MM.1S (cell line): ENCODE measurements at regions not wholly inside any gene's neighbourhood (a gene's known extent, or its start where the extent isn't known, plus 50 kb on each side); places are given as distances from the start of the nearest gene placed in this dataset.

Source experiments
- DNase-seq: peaks from one replicate; pipeline ENCODE4 v3.0.0-alpha.2; 2015
- H2AFZ ChIP-seq: fragments of 300-600 bp; sonication (generic); 2 replicates; pipeline ENCODE4 v1.6.0; 2016; ENCODE audit warnings: antibody characterized with exemption, low read length
- H3F3A ChIP-seq: fragments of 300-600 bp; sonication (generic); 2 replicates; pipeline ENCODE4 v1.6.1; 2016; ENCODE audit warnings: mild to moderate bottlenecking, antibody characterized with exemption, low read length, moderate library complexity, mixed read lengths; ENCODE audit not compliant: insufficient read depth
- H3K27ac ChIP-seq: fragments of 300-600 bp; sonication (generic); 2 replicates; pipeline ENCODE4 v1.5.1; 2016; ENCODE audit warnings: mild to moderate bottlenecking, low read length
- H3K27me3 ChIP-seq: fragments of 300-600 bp; sonication (generic); replicated peaks from 2 replicates; pipeline ENCODE4 v1.6.0; 2016; ENCODE audit warnings: low read length; ENCODE audit not compliant: insufficient read depth
- H3K36me3 ChIP-seq: fragments of 300-600 bp; sonication (generic); replicated peaks from 2 replicates; pipeline ENCODE4 v1.6.1; 2016; ENCODE audit warnings: mild to moderate bottlenecking, low read length, mixed read lengths; ENCODE audit not compliant: insufficient read depth
- H3K4me1 ChIP-seq: fragments of 300-600 bp; sonication (generic); 2 replicates; pipeline ENCODE4 v1.6.1; 2016; ENCODE audit warnings: low read length, mixed read lengths
- H3K4me2 ChIP-seq: fragments of 300-600 bp; sonication (generic); 2 replicates; pipeline ENCODE4 v1.6.0; 2016; ENCODE audit warnings: low read depth, low read length
- H3K4me3 ChIP-seq: fragments of 300-600 bp; sonication (generic); 2 replicates; pipeline ENCODE4 v1.5.1; 2016; ENCODE audit warnings: low read length, mixed read lengths
- H3K79me2 ChIP-seq: fragments of 300-600 bp; sonication (generic); 2 replicates; pipeline ENCODE4 v1.6.1; 2016; ENCODE audit warnings: mixed run types, low read length, mixed read lengths
- H3K9ac ChIP-seq: fragments of 300-600 bp; sonication (generic); 2 replicates; pipeline ENCODE4 v1.6.1; 2016; ENCODE audit warnings: low read length, mixed read lengths
- H3K9me2 ChIP-seq: fragments of 300-600 bp; sonication (generic); replicated peaks from 2 replicates; pipeline ENCODE4 v1.6.1; 2016; ENCODE audit warnings: mild to moderate bottlenecking, low read length, mixed read lengths; ENCODE audit not compliant: insufficient read depth
- H3K9me3 ChIP-seq: fragments of 300-600 bp; sonication (generic); replicated peaks from 2 replicates; pipeline ENCODE4 v1.6.1; 2016; ENCODE audit warnings: mild to moderate bottlenecking, low read length, mixed read lengths; ENCODE audit not compliant: insufficient read depth
- H4K20me1 ChIP-seq: fragments of 300-600 bp; sonication (generic); 2 replicates; pipeline ENCODE4 v1.6.1; 2016; ENCODE audit warnings: mild to moderate bottlenecking, low read length, moderate library complexity, mixed read lengths; ENCODE audit not compliant: insufficient read depth
- CTCF ChIP-seq: fragments of 300-600 bp; sonication (generic); IDR thresholded peaks from 2 replicates; pipeline ENCODE4 v1.5.1; 2016; ENCODE audit warnings: antibody characterized with exemption, low read length, mixed read lengths
- EZH2 ChIP-seq: fragments of 300-600 bp; sonication (generic); optimal IDR thresholded peaks from 2 replicates; pipeline ENCODE3; 2017; ENCODE audit warnings: low read depth, mild to moderate bottlenecking, antibody characterized with exemption, low read length, mixed read lengths
- EZH2phosphoT487 ChIP-seq: fragments of 300-600 bp; sonication (generic); IDR thresholded peaks from 2 replicates; pipeline ENCODE4 v1.6.1; 2018; ENCODE audit warnings: antibody characterized with exemption, low read length

- no peak overlapping the region for H3K4me2 ChIP-seq
- no peaks in the 10 kb centered on the region for H4K20me1 ChIP-seq
- peak; percentile 12 for DNase-seq
- H3K4me3 ChIP-seq: no peak overlapping the region
- no peak overlapping the region; the same call in 1 of the 2 replicates for H2AFZ ChIP-seq
- no peaks in the 10 kb centered on the region for H3K9me2 ChIP-seq
- TF ChIP-seq EZH2phosphoT487 (no peak), EZH2 (no peak), CTCF (no peak)
- H3K27me3 ChIP-seq: no peaks in the 10 kb centered on the region
- no peak overlapping the region for H3K27ac ChIP-seq
- H3K79me2 ChIP-seq: no peaks in the 10 kb centered on the region
- H3K36me3 ChIP-seq: no peaks in the 10 kb centered on the region
- H3K4me1 ChIP-seq: no peaks in the 10 kb centered on the region
- H3F3A ChIP-seq: no peaks in the 10 kb centered on the region
- H3K9me3 ChIP-seq: no peaks in the 10 kb centered on the region
- no peak overlapping the region for H3K9ac ChIP-seq
These were observed 740.5 kb downstream of the ROBO2 start for GRCh38 chr3:77780278-77780996.

- no peak for DNase-seq
- no peaks in the 10 kb centered on the region for H3F3A ChIP-seq
- H3K4me3 ChIP-seq: no peak overlapping the region
- no peaks in the 10 kb centered on the region for H3K4me1 ChIP-seq
- no peak for TF ChIP-seq EZH2phosphoT487
- H3K27ac ChIP-seq: no peak overlapping the region
- H3K79me2 ChIP-seq: no peaks in the 10 kb centered on the region
- no peak overlapping the region for H3K9ac ChIP-seq
- H3K27me3 ChIP-seq: no peaks in the 10 kb centered on the region
- H4K20me1 ChIP-seq: no peaks in the 10 kb centered on the region
- H3K36me3 ChIP-seq: no peaks in the 10 kb centered on the region
- no peak overlapping the region for H2AFZ ChIP-seq
- no peaks in the 10 kb centered on the region for H3K9me2 ChIP-seq
- H3K9me3 ChIP-seq: no peaks in the 10 kb centered on the region
- H3K4me2 ChIP-seq: no peak overlapping the region
These were observed 746.3 kb downstream of the ROBO2 start for GRCh38 chr3:77786216-77786615.

DNA sequence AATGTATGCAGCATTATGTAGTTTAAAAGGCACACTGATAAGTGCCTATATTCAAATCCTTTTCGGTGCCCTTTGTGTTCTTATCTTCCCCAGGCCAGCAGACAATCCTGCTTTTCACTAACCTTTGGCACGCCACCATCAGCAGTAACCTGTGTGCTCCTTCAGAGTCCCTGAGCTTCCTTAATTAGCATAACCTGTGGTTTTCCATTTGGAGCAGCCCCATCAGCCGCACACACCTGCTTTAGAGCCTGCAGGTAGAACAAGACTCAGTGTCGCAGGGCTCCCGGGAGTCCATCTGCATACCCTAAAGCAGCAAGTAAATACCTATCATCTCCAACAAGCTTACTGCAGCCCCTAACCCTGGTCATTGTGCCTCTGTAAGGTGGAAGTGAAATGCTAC, 755.1 kb downstream of the ROBO2 start:
- H3K9ac ChIP-seq: no peak overlapping the region

More for the DNA sequence above, 755.1 kb downstream of the ROBO2 start:
- H2AFZ ChIP-seq: no peak overlapping the region
- TF ChIP-seq CTCF (no peak), EZH2 (no peak), EZH2phosphoT487 (no peak)
- H3K79me2 ChIP-seq: no peaks in the 10 kb centered on the region
- no peaks in the 10 kb centered on the region for H3K4me1 ChIP-seq
- no peaks in the 10 kb centered on the region for H3K9me3 ChIP-seq
- no peaks in the 10 kb centered on the region for H3K36me3 ChIP-seq
- H3K4me2 ChIP-seq: no peak overlapping the region
- H3K27ac ChIP-seq: no peak overlapping the region
- H3K4me3 ChIP-seq: no peak overlapping the region
- no peaks in the 10 kb centered on the region for H4K20me1 ChIP-seq
- H3K9me2 ChIP-seq: no peaks in the 10 kb centered on the region
- H3K27me3 ChIP-seq: no peaks in the 10 kb centered on the region
- H3F3A ChIP-seq: no peaks in the 10 kb centered on the region
- DNase-seq: no peak
